ENCODE measurements at regions not wholly inside any gene's neighbourhood (a gene's known extent, or its start where the extent isn't known, plus 50 kb on each side); places are given as distances from the start of the nearest gene placed in this dataset.

GRCh38 chr18:56545464-56545863 lies 92.9 kb downstream of the TXNL1 start:
- CTCF ChIA-PET, result no interaction called here
- H3K36me3 ChIP-seq (ENCODE audit: control insufficient read depth in 2 of 2, insufficient read depth in 1 of 2, low read length in 2 of 2), result no peaks in the 10 kb centered on the region
- no peak for TF ChIP-seq PRDM1 (tag by site-specific recombination; IDR thresholded peaks at IDR 0.05)
- no peak for TF ChIP-seq TSHZ1 (tag by site-specific recombination; IDR thresholded peaks at IDR 0.05; ENCODE audit: borderline replicate concordance)
- no peak for TF ChIP-seq GFI1B (tag by site-specific recombination; IDR thresholded peaks at IDR 0.05)
- no peak for TF ChIP-seq HOXD13 (CRISPR knock-in tag; IDR thresholded peaks at IDR 0.05; ENCODE audit: borderline replicate concordance)
- TF ChIP-seq HOXC10 (CRISPR knock-in tag; IDR thresholded peaks at IDR 0.05), result no peak
- TF ChIP-seq ZFP41 (tag by site-specific recombination; IDR thresholded peaks at IDR 0.05; ENCODE audit: borderline replicate concordance), result no peak
- no peak for TF ChIP-seq ZNF843 (tag by site-specific recombination; IDR thresholded peaks at IDR 0.05)
- no peak overlapping the region for H3K4me3 ChIP-seq (ENCODE audit: low read depth, low read length)
- no peaks in the 10 kb centered on the region for H3K4me1 ChIP-seq (ENCODE audit: control insufficient read depth, insufficient read depth, low read length)
- no peak overlapping the region for H3K27ac ChIP-seq (ENCODE audit: extremely low read depth, low read depth, low read length)
- POLR2A ChIA-PET, result no interaction called here
- no peaks in the 10 kb centered on the region for H3K9me3 ChIP-seq (ENCODE audit: control insufficient read depth, insufficient read depth, low read depth, low read length)

GRCh38 chr18:56542476-56542875 lies 95.9 kb downstream of the TXNL1 start:
- H3K4me1 ChIP-seq (ENCODE audit: control insufficient read depth, insufficient read depth, low read length), result no peaks in the 10 kb centered on the region
- H3K9me3 ChIP-seq (ENCODE audit: control insufficient read depth, insufficient read depth, low read depth, low read length), result no peaks in the 10 kb centered on the region
- H3K27ac ChIP-seq (ENCODE audit: extremely low read depth, low read depth, low read length), result no peak overlapping the region
- H3K4me3 ChIP-seq (ENCODE audit: low read depth, low read length), result no peak overlapping the region
- CTCF ChIA-PET, result no interaction called here
- POLR2A ChIA-PET, result no interaction called here
- TF ChIP-seq ZNF843 (tag by site-specific recombination; IDR thresholded peaks at IDR 0.05), result no peak
- TF ChIP-seq ZBTB21 (tag by site-specific recombination; IDR thresholded peaks at IDR 0.05), result no peak
- no peak for TF ChIP-seq ZSCAN18 (tag by site-specific recombination; IDR thresholded peaks at IDR 0.05)
- TF ChIP-seq ZNF214 (tag by site-specific recombination; IDR thresholded peaks at IDR 0.05; ENCODE audit: borderline replicate concordance), result no peak
- TF ChIP-seq ZNF112 (tag by site-specific recombination; IDR thresholded peaks at IDR 0.05), result no peak
- TF ChIP-seq ZNF391 (tag by site-specific recombination; IDR thresholded peaks at IDR 0.05; ENCODE audit: borderline replicate concordance, low read depth), result no peak
- no peaks in the 10 kb centered on the region for H3K36me3 ChIP-seq (ENCODE audit: control insufficient read depth in 2 of 2, insufficient read depth in 1 of 2, low read length in 2 of 2)

- no peak overlapping the region for H3K27ac ChIP-seq (ENCODE audit: extremely low read depth, low read depth, low read length)
- POLR2A ChIA-PET, result no interaction called here
- TF ChIP-seq ZNF214 (tag by site-specific recombination; IDR thresholded peaks at IDR 0.05; ENCODE audit: borderline replicate concordance) (no peak), ZNF404 (tag by site-specific recombination; IDR thresholded peaks at IDR 0.05) (no peak), ZFHX2 (tag by site-specific recombination; conservative IDR thresholded peaks at IDR 0.05) (no peak), ELK4 (IDR thresholded peaks at IDR 0.05; ENCODE audit: borderline replicate concordance, low read depth, low read length) (no peak), ZBTB26 (tag by site-specific recombination; optimal IDR thresholded peaks at IDR 0.05) (no peak), GLI4 (tag by site-specific recombination; IDR thresholded peaks at IDR 0.05) (no peak), ZNF280C (tag by site-specific recombination; IDR thresholded peaks at IDR 0.05) (no peak)
- no peak overlapping the region for H3K4me3 ChIP-seq (ENCODE audit: low read depth, low read length)
- CTCF ChIA-PET, result interaction anchor here (0.6 kb wide), 1 partner anchor 1072 kb away, joined by 4 read pairs; no protein-coding TSS in a partner anchor
- H3K9me3 ChIP-seq (ENCODE audit: control insufficient read depth, insufficient read depth, low read depth, low read length), result no peaks in the 10 kb centered on the region
- H3K4me1 ChIP-seq (ENCODE audit: control insufficient read depth, insufficient read depth, low read length), result no peaks in the 10 kb centered on the region
- H3K36me3 ChIP-seq (ENCODE audit: control insufficient read depth in 2 of 2, insufficient read depth in 1 of 2, low read length in 2 of 2), result no peaks in the 10 kb centered on the region
These were observed 96.6 kb downstream of the TXNL1 start for GRCh38 chr18:56541793-56542192.
